AG09309 (cell line): ENCODE measurements at regions not wholly inside any gene's neighbourhood (a gene's known extent, or its start where the extent isn't known, plus 50 kb on each side); places are given as distances from the start of the nearest gene placed in this dataset.

ENCODE experiments used
- DNase-seq: peaks from one replicate; pipeline ENCODE4 v3.0.0-alpha.2; 2010; ENCODE audit warnings: low read depth
- H3K4me3 ChIP-seq: 2 replicates; pipeline ENCODE4 v1.5.1; 2011; ENCODE audit warnings: mild to moderate bottlenecking, low read depth, low read length, moderate library complexity; ENCODE audit not compliant: control insufficient read depth
- CTCF ChIP-seq: IDR thresholded peaks from 2 replicates; pipeline ENCODE4 v1.5.1; 2011; ENCODE audit warnings: mild to moderate bottlenecking, low read depth, low read length, inconsistent platforms; ENCODE audit not compliant: insufficient read depth, control insufficient read depth; ENCODE audit errors: missing control alignments

GRCh38 chr17:34726536-34727384 is 147.4 kb downstream of the TMEM132E start:
- no peak for TF ChIP-seq CTCF
- H3K4me3 ChIP-seq, result no peak overlapping the region
- DNase-seq, result no peak

GRCh38 chr17:34725725-34726124 is 146.3 kb downstream of the TMEM132E start:
- no peak for DNase-seq
- no peak for TF ChIP-seq CTCF
- no peak overlapping the region for H3K4me3 ChIP-seq

GRCh38 chr17:34725008-34725407 is 145.6 kb downstream of the TMEM132E start:
- no peak for DNase-seq
- no peak overlapping the region for H3K4me3 ChIP-seq
- no peak for TF ChIP-seq CTCF

GRCh38 chr17:34723875-34724274 is 144.5 kb downstream of the TMEM132E start:
- no peak for DNase-seq
- H3K4me3 ChIP-seq, result no peak overlapping the region
- TF ChIP-seq CTCF, result no peak

GRCh38 chr17:34721326-34721725 is 141.9 kb downstream of the TMEM132E start:
- no peak for DNase-seq
- no peak for TF ChIP-seq CTCF

GRCh38 chr17:34720760-34721159 is 141.4 kb downstream of the TMEM132E start:
- no peak for TF ChIP-seq CTCF
- no peak overlapping the region for H3K4me3 ChIP-seq
- DNase-seq, result no peak

More at GRCh38 chr17:34721326-34721725, 141.9 kb downstream of the TMEM132E start:
- no peak overlapping the region for H3K4me3 ChIP-seq
